GM12872 (cell line): ENCODE measurements at regions not wholly inside any gene's neighbourhood (a gene's known extent, or its start where the extent isn't known, plus 50 kb on each side); places are given as distances from the start of the nearest gene placed in this dataset.

ENCODE experiments used
- TF ChIP-seq, protein P1 (sequence below): IDR thresholded peaks from 3 replicates; pipeline ENCODE4 v1.5.1; 2011; ENCODE audit warnings: low read depth, mild to moderate bottlenecking, low read length, moderate library complexity; ENCODE audit not compliant: insufficient read depth

DNA sequence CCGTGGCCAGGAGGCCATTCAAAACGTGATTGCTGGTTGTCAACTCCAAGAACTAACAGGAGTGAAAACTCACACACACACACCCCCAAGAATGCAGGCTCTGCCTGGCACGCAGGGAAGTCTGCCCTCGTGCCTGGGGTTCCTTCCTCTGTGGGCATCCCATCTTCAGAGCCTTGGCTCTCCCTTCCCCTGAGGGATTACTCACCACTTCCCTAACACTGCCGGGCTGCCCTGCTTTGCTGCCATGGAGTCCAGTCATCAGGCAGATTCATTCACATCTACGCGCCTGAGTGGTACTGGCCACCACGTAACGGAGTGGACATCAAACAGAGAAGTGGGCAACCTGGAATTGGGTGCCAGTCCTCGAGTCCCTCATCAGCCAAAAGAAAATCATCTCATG is 120.7 kb upstream of the TMEM45B start:
- TF ChIP-seq, protein P1, sequence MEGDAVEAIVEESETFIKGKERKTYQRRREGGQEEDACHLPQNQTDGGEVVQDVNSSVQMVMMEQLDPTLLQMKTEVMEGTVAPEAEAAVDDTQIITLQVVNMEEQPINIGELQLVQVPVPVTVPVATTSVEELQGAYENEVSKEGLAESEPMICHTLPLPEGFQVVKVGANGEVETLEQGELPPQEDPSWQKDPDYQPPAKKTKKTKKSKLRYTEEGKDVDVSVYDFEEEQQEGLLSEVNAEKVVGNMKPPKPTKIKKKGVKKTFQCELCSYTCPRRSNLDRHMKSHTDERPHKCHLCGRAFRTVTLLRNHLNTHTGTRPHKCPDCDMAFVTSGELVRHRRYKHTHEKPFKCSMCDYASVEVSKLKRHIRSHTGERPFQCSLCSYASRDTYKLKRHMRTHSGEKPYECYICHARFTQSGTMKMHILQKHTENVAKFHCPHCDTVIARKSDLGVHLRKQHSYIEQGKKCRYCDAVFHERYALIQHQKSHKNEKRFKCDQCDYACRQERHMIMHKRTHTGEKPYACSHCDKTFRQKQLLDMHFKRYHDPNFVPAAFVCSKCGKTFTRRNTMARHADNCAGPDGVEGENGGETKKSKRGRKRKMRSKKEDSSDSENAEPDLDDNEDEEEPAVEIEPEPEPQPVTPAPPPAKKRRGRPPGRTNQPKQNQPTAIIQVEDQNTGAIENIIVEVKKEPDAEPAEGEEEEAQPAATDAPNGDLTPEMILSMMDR: no peak

DNA sequence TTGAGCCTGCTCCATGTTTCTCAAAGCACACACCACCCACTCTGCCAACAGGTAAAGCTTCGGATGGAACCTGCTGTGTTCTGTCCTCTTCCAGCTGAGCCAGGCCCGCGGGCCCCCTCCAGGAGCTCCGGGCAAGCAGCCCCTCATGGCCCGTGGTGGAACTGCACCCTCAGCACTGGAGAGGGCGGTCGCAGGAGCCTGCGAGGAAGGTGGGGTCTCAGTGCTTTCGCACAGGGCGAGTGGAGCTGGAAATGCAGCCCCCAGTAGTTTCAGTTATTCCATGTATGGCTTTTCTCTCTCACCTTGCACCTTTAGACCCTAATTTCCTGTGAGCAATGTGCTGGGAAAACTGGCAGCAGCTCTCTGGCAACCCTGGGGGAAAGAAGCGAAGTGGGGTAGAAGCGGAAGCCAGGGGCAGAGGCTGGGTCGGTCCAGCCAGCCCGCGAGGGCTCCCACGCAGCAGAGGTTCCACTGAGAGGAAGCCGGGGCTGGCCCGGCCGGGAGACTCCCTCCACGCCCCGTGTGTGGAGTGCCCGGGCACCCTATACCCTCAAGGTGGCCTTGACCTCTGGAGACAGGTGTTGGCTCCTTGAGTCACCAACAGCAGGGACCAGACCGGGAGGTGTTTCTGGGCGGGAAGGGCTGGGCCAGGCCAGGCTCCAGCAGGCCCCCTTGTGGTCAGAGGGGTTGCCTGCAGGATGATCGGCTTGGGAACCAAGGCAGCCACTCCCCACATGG is 119.9 kb upstream of the TMEM45B start:
- TF ChIP-seq, protein P1: peak; percentile 80

- TF ChIP-seq, protein P1: no peak
Observed at GRCh38 chr11:129696309-129696989, 119.2 kb upstream of the TMEM45B start.

- TF ChIP-seq, protein P1: no peak
Observed at GRCh38 chr11:129698212-129698611, 117.4 kb upstream of the TMEM45B start.

GRCh38 chr11:129699711-129700304 is 115.8 kb upstream of the TMEM45B start:
- TF ChIP-seq, protein P1: no peak

GRCh38 chr11:129700701-129701100 is 114.9 kb upstream of the TMEM45B start:
- TF ChIP-seq, protein P1: no peak

DNA sequence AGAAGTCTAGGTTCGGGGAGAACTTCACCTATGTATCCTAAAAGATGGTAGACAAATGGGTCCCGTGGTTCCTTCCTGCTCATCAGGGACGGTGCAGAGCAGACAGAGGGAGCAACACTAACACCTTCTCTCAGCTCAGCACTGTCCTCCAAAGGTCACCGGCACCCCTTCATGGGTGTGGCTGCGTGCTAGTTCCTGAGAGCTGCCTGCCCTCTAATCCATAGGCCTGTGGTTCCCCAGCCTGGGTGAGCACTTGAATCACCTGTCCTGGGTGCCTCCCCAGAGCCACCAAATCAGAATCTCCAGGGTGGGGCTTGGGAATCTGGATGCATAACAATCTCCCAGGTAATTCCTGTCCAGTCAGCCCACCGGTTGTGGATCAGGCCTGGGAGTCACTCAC is 113.9 kb upstream of the TMEM45B start:
- TF ChIP-seq, protein P1: no peak
